Spleen (tissue), 11 donors: ENCODE measurements at regions not wholly inside any gene's neighbourhood (a gene's known extent, or its start where the extent isn't known, plus 50 kb on each side); places are given as distances from the start of the nearest gene placed in this dataset.

Source experiments
- DNase-seq: peaks from one replicate; pipeline ENCODE4 v3.0.0-alpha.2; 2020
- H3K27ac ChIP-seq, 8 donors: fragments of 200-600 bp; sonication (generic) in 7 of 8; 1 replicate in 4 of 8; 2 replicates in 4 of 8; pipeline versions ENCODE4 v1.5.0 to v1.8.0; 2016 to 2021; ENCODE audit warnings: inconsistent platforms in 4 of 8, mild to moderate bottlenecking in 4 of 8, moderate library complexity in 1 of 8
- H3K27me3 ChIP-seq, 7 donors: fragments of 200-600 bp; sonication (generic) in 6 of 7; replicated peaks in 1 of 7; 1 replicate in 4 of 7; 2 replicates in 3 of 7; pipeline versions ENCODE4 v1.5.0 to v1.8.0; 2016 to 2021; ENCODE audit warnings: inconsistent platforms in 3 of 7, mild to moderate bottlenecking in 1 of 7
- H3K36me3 ChIP-seq, 6 donors: fragments of 200-600 bp; sonication (generic) in 5 of 6; 1 replicate in 4 of 6; 2 replicates in 2 of 6; pipeline versions ENCODE4 v1.5.0 to v1.8.0; 2016 to 2021; ENCODE audit warnings: inconsistent platforms in 2 of 6
- H3K4me1 ChIP-seq, 6 donors: fragments of 200-600 bp; sonication (generic) in 5 of 6; 1 replicate in 3 of 6; 2 replicates in 3 of 6; pipeline versions ENCODE4 v1.5.0 to v1.8.0; 2016 to 2021; ENCODE audit warnings: inconsistent platforms in 3 of 6
- H3K4me3 ChIP-seq, 8 donors: fragments of 200-600 bp; sonication (generic) in 7 of 8; 1 replicate in 4 of 8; 2 replicates in 4 of 8; pipeline versions ENCODE4 v1.5.0 to v1.8.0; 2016 to 2021; ENCODE audit warnings: inconsistent platforms in 4 of 8, mild to moderate bottlenecking in 4 of 8, moderate library complexity in 2 of 8
- H3K9me3 ChIP-seq, 8 donors: fragments of 200-600 bp; sonication (generic) in 7 of 8; 1 replicate in 4 of 8; 2 replicates in 4 of 8; pipeline versions ENCODE4 v1.5.0 to v1.8.0; 2016 to 2021; ENCODE audit warnings: inconsistent platforms in 4 of 8
- CTCF ChIP-seq, 11 experiments: fragments of 200-600 bp in 7 of 11; fragments of 450-650 bp in 4 of 11; sonication (generic) in 4 of 11; IDR thresholded peaks in 8 of 11; conservative IDR thresholded peaks in 3 of 11; 1 replicate in 7 of 11; 2 replicates in 4 of 11; pipeline versions ENCODE4 v1.4.0 to v1.8.0; 2016 to 2021; ENCODE audit warnings: antibody characterized with exemption in 11 of 11, inconsistent platforms in 4 of 11, mild to moderate bottlenecking in 1 of 11
- POLR2A ChIP-seq, 3 donors: fragments of 450-650 bp; IDR thresholded peaks; one replicate each; pipeline ENCODE4 v1.5.1; 2017; ENCODE audit warnings: antibody characterized with exemption in 3 of 3, mild to moderate bottlenecking in 1 of 3
- POLR2AphosphoS5 ChIP-seq, 3 donors: sonication (generic); formaldehyde crosslinking; IDR thresholded peaks; one replicate each; pipeline ENCODE4 v1.5.1; 2017; ENCODE audit warnings: antibody characterized with exemption in 3 of 3
- WGBS, 5 donors: extraction: QIAGEN DNeasy Blood & Tissue Kit in 3 of 5; methylation state at CpG; one replicate each; pipeline versions ENCODE4 v1.1.5 to v1.1.7; 2013 to 2018; 5-methylcytosine and 5-hydroxymethylcytosine counted together
- intact Hi-C: fragments of 100-400 bp; cut with DNase I; formaldehyde crosslinking; loops from one replicate; pipeline ENCODE4 v1.15.0; 2023; ENCODE audit warnings: low total_unique reads
- donor health status: healthy with polysubstance abuse.
- donor health status: DM: no; HTN: no; CAD: no; lungs with moderate emphysema.
- donor health status: DM: no; HTN: no; CAD: no.
- donor health status: Bipolar disorder and iron deficiency.
- donor health status: healthy.
- donor health status: DM: no; HTN: no; CAD: no.
- donor health status: DM: yes; HTN: yes; CAD: no.

GRCh38 chr15:95558916-95559315, 771.6 kb upstream of the NR2F2 start:
- Histone ChIP-seq H3K27ac (no peak overlapping the region), H3K4me3 (no peak overlapping the region), H3K27me3 (peaks cover 0 to 4% (median 0%) of the 10 kb centered on the region in 7 donors), H3K9me3 (no peaks in the 10 kb centered on the region), H3K4me1 (no peaks in the 10 kb centered on the region), H3K36me3 (no peaks in the 10 kb centered on the region)
- WGBS, 5 donors, result 74 to 87% (median 83%) methylated on average over 2 of the region's 2 CpGs
- intact Hi-C loops, result no loop called here
- DNase-seq, result no peak
- TF ChIP-seq POLR2AphosphoS5 (IDR thresholded peaks at IDR 0.05) (no peak), CTCF (IDR thresholded peaks at IDR 0.05 in 8 of 11, conservative IDR thresholded peaks at IDR 0.05 in 3 of 11) (no peak), POLR2A (IDR thresholded peaks at IDR 0.05) (no peak)

GRCh38 chr15:95559875-95560394, 770.6 kb upstream of the NR2F2 start:
- DNase-seq, result no peak
- TF ChIP-seq POLR2AphosphoS5 (IDR thresholded peaks at IDR 0.05) (no peak), POLR2A (IDR thresholded peaks at IDR 0.05) (no peak), CTCF (IDR thresholded peaks at IDR 0.05 in 8 of 11, conservative IDR thresholded peaks at IDR 0.05 in 3 of 11) (no peak)
- Histone ChIP-seq H3K27ac (no peak overlapping the region), H3K27me3 (peaks cover 0 to 4% (median 0%) of the 10 kb centered on the region in 7 donors), H3K9me3 (no peaks in the 10 kb centered on the region), H3K4me3 (no peak overlapping the region), H3K36me3 (no peaks in the 10 kb centered on the region), H3K4me1 (no peaks in the 10 kb centered on the region)
- WGBS, 5 donors, result 86 to 91% (median 89%) methylated on average over 7 of the region's 7 CpGs
- intact Hi-C loops, result no loop called here

- DNase-seq, result no peak
- H3K27me3 ChIP-seq, result peaks cover 0 to 4% (median 0%) of the 10 kb centered on the region in 7 donors
- 66 to 87% (median 78%) methylated on average over 2 of the region's 2 CpGs for WGBS, 5 donors
These were observed 769.0 kb upstream of the NR2F2 start for GRCh38 chr15:95561463-95561862.

GRCh38 chr15:95563634-95564033, 766.9 kb upstream of the NR2F2 start:
- Histone ChIP-seq H3K4me1 (no peaks in the 10 kb centered on the region), H3K27ac (no peak overlapping the region), H3K27me3 (no peaks in the 10 kb centered on the region), H3K36me3 (no peaks in the 10 kb centered on the region), H3K4me3 (no peak overlapping the region), H3K9me3 (no peaks in the 10 kb centered on the region)
- WGBS, 5 donors, result 81 to 96% (median 94%) methylated on average over 5 of the region's 5 CpGs
- TF ChIP-seq CTCF (IDR thresholded peaks at IDR 0.05 in 8 of 11, conservative IDR thresholded peaks at IDR 0.05 in 3 of 11) (no peak), POLR2A (IDR thresholded peaks at IDR 0.05) (no peak), POLR2AphosphoS5 (IDR thresholded peaks at IDR 0.05) (no peak)
- DNase-seq, result no peak
- intact Hi-C loops, result no loop called here

More at GRCh38 chr15:95561463-95561862, 769.0 kb upstream of the NR2F2 start:
- TF ChIP-seq POLR2AphosphoS5 (IDR thresholded peaks at IDR 0.05) (no peak), CTCF (IDR thresholded peaks at IDR 0.05 in 8 of 11, conservative IDR thresholded peaks at IDR 0.05 in 3 of 11) (no peak), POLR2A (IDR thresholded peaks at IDR 0.05) (no peak)
- Histone ChIP-seq H3K9me3 (no peaks in the 10 kb centered on the region), H3K4me3 (no peak overlapping the region), H3K4me1 (no peaks in the 10 kb centered on the region), H3K36me3 (no peaks in the 10 kb centered on the region), H3K27ac (no peak overlapping the region)
- intact Hi-C loops, result no loop called here
